WTC11 (cell line): ENCODE measurements at regions not wholly inside any gene's neighbourhood (a gene's known extent, or its start where the extent isn't known, plus 50 kb on each side); places are given as distances from the start of the nearest gene placed in this dataset.

ENCODE experiments used
- ATAC-seq: fragments of 200-7000 bp; cut with Tn5 transposase; 2 replicates; pipeline ENCODE4 v1.10.0; 2021; ENCODE audit warnings: mild to moderate bottlenecking, moderate library complexity
- CTCF ChIA-PET: fragments of 300-600 bp; sonication (Branson Sonifier 250); formaldehyde crosslinking; loops from one replicate; lab custom pipeline; 2021; ENCODE audit warnings: antibody characterized with exemption; lab: Charles Lee
- POLR2A ChIA-PET: fragments of 350-600 bp; sonication (Branson Sonifier 250); formaldehyde crosslinking; loops from one replicate; lab custom pipeline; 2021; ENCODE audit warnings: antibody characterized with exemption; lab: Charles Lee
- DNase-seq: peaks from one replicate; pipeline ENCODE4 v3.0.0; 2021; ENCODE audit warnings: low spot score
- H3K27ac Mint-ChIP-seq: 2 replicates; pipeline ENCODE4 v1.8.0; 2021; ENCODE audit warnings: mixed read lengths
- H3K27me3 Mint-ChIP-seq: 2 replicates; pipeline ENCODE4 v1.8.0; 2021; ENCODE audit warnings: low read depth, mild to moderate bottlenecking, moderate library complexity, mixed read lengths
- H3K36me3 Mint-ChIP-seq: 2 replicates; pipeline ENCODE4 v1.8.0; 2021; ENCODE audit warnings: mixed read lengths
- H3K4me1 Mint-ChIP-seq: 2 replicates; pipeline ENCODE4 v1.8.0; 2022; ENCODE audit warnings: mixed read lengths
- H3K4me3 Mint-ChIP-seq: 2 replicates; pipeline ENCODE4 v1.8.0; 2021; ENCODE audit warnings: mild to moderate bottlenecking, moderate library complexity, mixed read lengths
- H3K9me3 Mint-ChIP-seq: 2 replicates; pipeline ENCODE4 v1.8.0; 2021; ENCODE audit warnings: mixed read lengths
- AR ChIP-seq: fragments of 250-450 bp; sonication (Bioruptor Pico); IDR thresholded peaks from 2 replicates; pipeline ENCODE4 v1.9.0; 2021; ENCODE audit warnings: mild to moderate bottlenecking
- CREM ChIP-seq: sonication (generic); formaldehyde crosslinking; IDR thresholded peaks from 2 replicates; pipeline ENCODE4 v1.8.1; 2022; ENCODE audit warnings: mild to moderate bottlenecking, missing genetic modification reagents, moderate library complexity
- ESRRA ChIP-seq: sonication (generic); formaldehyde crosslinking; IDR thresholded peaks from 2 replicates; pipeline ENCODE4 v1.8.1; 2022; ENCODE audit warnings: mild to moderate bottlenecking, missing genetic modification reagents, borderline replicate concordance
- JUN ChIP-seq: sonication (generic); formaldehyde crosslinking; IDR thresholded peaks from 2 replicates; pipeline ENCODE4 v1.8.0; 2023; ENCODE audit warnings: mild to moderate bottlenecking, missing genetic modification reagents
- NR1H2 ChIP-seq: sonication (generic); formaldehyde crosslinking; IDR thresholded peaks from 2 replicates; pipeline ENCODE4 v1.9.0; 2021; ENCODE audit warnings: mild to moderate bottlenecking, moderate library complexity, missing genetic modification reagents
- NR2C2 ChIP-seq: sonication (generic); formaldehyde crosslinking; IDR thresholded peaks from 2 replicates; pipeline ENCODE4 v1.8.0; 2022; ENCODE audit warnings: mild to moderate bottlenecking, missing genetic modification reagents
- OVOL2 ChIP-seq: fragments of 250-450 bp; sonication (Bioruptor Pico); IDR thresholded peaks from 2 replicates; pipeline ENCODE4 v1.9.0; 2021; ENCODE audit warnings: mild to moderate bottlenecking, borderline replicate concordance
- PRRX2 ChIP-seq: fragments of 250-450 bp; sonication (Bioruptor Pico); IDR thresholded peaks from 2 replicates; pipeline ENCODE4 v1.8.0; 2021; ENCODE audit warnings: mild to moderate bottlenecking
- SMAD3 ChIP-seq: sonication (generic); formaldehyde crosslinking; IDR thresholded peaks from 2 replicates; pipeline ENCODE4 v1.8.0; 2022; ENCODE audit warnings: missing genetic modification reagents, mild to moderate bottlenecking, borderline replicate concordance
- TEAD1 ChIP-seq: sonication (generic); formaldehyde crosslinking; IDR thresholded peaks from 2 replicates; pipeline ENCODE4 v1.8.0; 2022; ENCODE audit warnings: mild to moderate bottlenecking, missing genetic modification reagents
- TEAD4 ChIP-seq: sonication (generic); formaldehyde crosslinking; IDR thresholded peaks from 2 replicates; pipeline ENCODE4 v1.8.0; 2022; ENCODE audit warnings: mild to moderate bottlenecking, missing genetic modification reagents
- TP53 ChIP-seq: sonication (generic); formaldehyde crosslinking; IDR thresholded peaks from 2 replicates; pipeline ENCODE4 v1.8.1; 2023; ENCODE audit warnings: mild to moderate bottlenecking, missing genetic modification reagents
- USF1 ChIP-seq: sonication (generic); formaldehyde crosslinking; IDR thresholded peaks from 2 replicates; pipeline ENCODE4 v1.8.0; 2022; ENCODE audit warnings: mild to moderate bottlenecking, missing genetic modification reagents
- ZNF138 ChIP-seq: sonication (generic); formaldehyde crosslinking; conservative IDR thresholded peaks from 2 replicates; pipeline ENCODE4 v1.8.1; 2022; ENCODE audit warnings: mild to moderate bottlenecking, moderate library complexity, missing genetic modification reagents
- ZNF219 ChIP-seq: sonication (generic); formaldehyde crosslinking; IDR thresholded peaks from 2 replicates; pipeline ENCODE4 v1.8.0; 2023; ENCODE audit warnings: missing genetic modification reagents, mild to moderate bottlenecking, borderline replicate concordance
- ZNF232 ChIP-seq: sonication (generic); formaldehyde crosslinking; IDR thresholded peaks from 2 replicates; pipeline ENCODE4 v1.8.0; 2022; ENCODE audit warnings: mild to moderate bottlenecking, missing genetic modification reagents
- ZSCAN18 ChIP-seq: fragments of 250-450 bp; sonication (Bioruptor Pico); IDR thresholded peaks from 2 replicates; pipeline ENCODE4 v2.1.2; 2022; ENCODE audit warnings: mild to moderate bottlenecking, moderate library complexity
- TF ChIP-seq, protein P1 (sequence below): fragments of 250-450 bp; sonication (Bioruptor Pico); IDR thresholded peaks from 2 replicates; pipeline ENCODE4 v1.9.0; 2021; ENCODE audit warnings: mild to moderate bottlenecking
- TF ChIP-seq, protein P2 (sequence below): sonication (generic); formaldehyde crosslinking; IDR thresholded peaks from 2 replicates; pipeline ENCODE4 v1.8.0; 2022; ENCODE audit warnings: mild to moderate bottlenecking, missing genetic modification reagents
- TF ChIP-seq, protein P3 (sequence below): sonication (generic); formaldehyde crosslinking; IDR thresholded peaks from 2 replicates; pipeline ENCODE4 v1.8.1; 2022; ENCODE audit warnings: mild to moderate bottlenecking, missing genetic modification reagents, moderate library complexity, borderline replicate concordance
- TF ChIP-seq, protein P4 (sequence below): sonication (generic); formaldehyde crosslinking; IDR thresholded peaks from 2 replicates; pipeline ENCODE4 v1.8.0; 2022; ENCODE audit warnings: mild to moderate bottlenecking, missing genetic modification reagents

- TF ChIP-seq, protein P1, sequence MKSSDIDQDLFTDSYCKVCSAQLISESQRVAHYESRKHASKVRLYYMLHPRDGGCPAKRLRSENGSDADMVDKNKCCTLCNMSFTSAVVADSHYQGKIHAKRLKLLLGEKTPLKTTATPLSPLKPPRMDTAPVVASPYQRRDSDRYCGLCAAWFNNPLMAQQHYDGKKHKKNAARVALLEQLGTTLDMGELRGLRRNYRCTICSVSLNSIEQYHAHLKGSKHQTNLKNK (CRISPR knock-in tag), result no peak
- TF ChIP-seq, protein P2, sequence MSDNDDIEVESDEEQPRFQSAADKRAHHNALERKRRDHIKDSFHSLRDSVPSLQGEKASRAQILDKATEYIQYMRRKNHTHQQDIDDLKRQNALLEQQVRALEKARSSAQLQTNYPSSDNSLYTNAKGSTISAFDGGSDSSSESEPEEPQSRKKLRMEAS (CRISPR knock-in tag), result no peak
- TF ChIP-seq PRRX2 (CRISPR knock-in tag) (no peak), TP53 (no peak), OVOL2 (CRISPR knock-in tag) (no peak), ZNF232 (CRISPR knock-in tag) (no peak), USF1 (CRISPR knock-in tag) (no peak), ZNF219 (CRISPR knock-in tag) (no peak), NR2C2 (CRISPR knock-in tag) (no peak), NR1H2 (CRISPR knock-in tag) (no peak), JUN (CRISPR knock-in tag) (no peak)
- TF ChIP-seq, protein P3, sequence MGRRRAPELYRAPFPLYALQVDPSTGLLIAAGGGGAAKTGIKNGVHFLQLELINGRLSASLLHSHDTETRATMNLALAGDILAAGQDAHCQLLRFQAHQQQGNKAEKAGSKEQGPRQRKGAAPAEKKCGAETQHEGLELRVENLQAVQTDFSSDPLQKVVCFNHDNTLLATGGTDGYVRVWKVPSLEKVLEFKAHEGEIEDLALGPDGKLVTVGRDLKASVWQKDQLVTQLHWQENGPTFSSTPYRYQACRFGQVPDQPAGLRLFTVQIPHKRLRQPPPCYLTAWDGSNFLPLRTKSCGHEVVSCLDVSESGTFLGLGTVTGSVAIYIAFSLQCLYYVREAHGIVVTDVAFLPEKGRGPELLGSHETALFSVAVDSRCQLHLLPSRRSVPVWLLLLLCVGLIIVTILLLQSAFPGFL, result no peak
Observed at GRCh38 chr7:118971706-118972105, 747.2 kb downstream of the ANKRD7 start (continued).

DNA sequence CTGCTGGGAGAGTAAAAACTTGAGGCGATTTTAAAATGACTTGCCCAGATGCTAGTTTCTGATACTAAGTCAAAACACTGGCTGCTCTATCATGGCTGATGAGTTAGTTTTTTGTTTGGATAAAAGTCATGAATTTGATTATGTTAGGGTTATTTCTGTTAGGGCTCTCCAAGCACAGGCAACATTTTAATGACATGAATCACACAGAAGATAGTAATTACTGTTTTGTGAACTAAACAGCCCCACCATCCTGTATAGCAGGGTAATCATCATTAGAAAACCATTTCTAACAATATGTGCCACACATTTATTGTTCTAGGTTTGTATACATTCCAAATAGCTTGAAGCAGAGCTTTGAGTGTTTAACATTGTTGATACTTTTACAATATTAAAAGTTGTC is 750.3 kb downstream of the ANKRD7 start:
- DNase-seq (no peak), ATAC-seq (no peak)
- Mint-ChIP-seq H3K9me3 (no peaks in the 10 kb centered on the region), H3K4me3 (no peak overlapping the region), H3K36me3 (no peaks in the 10 kb centered on the region), H3K4me1 (peaks cover 11% of the 10 kb centered on the region), H3K27me3 (no peaks in the 10 kb centered on the region), H3K27ac (no peak overlapping the region)
- POLR2A ChIA-PET, result no interaction called here
- no peak for TF ChIP-seq ESRRA
- TF ChIP-seq ZNF138 (CRISPR knock-in tag), result no peak
- no peak for TF ChIP-seq AR (CRISPR knock-in tag)
- no peak for TF ChIP-seq CREM (CRISPR knock-in tag)
- TF ChIP-seq NR1H2 (CRISPR knock-in tag), result no peak
- TF ChIP-seq SMAD3 (CRISPR knock-in tag), result no peak
- no peak for TF ChIP-seq TEAD4
- TF ChIP-seq, protein P4, sequence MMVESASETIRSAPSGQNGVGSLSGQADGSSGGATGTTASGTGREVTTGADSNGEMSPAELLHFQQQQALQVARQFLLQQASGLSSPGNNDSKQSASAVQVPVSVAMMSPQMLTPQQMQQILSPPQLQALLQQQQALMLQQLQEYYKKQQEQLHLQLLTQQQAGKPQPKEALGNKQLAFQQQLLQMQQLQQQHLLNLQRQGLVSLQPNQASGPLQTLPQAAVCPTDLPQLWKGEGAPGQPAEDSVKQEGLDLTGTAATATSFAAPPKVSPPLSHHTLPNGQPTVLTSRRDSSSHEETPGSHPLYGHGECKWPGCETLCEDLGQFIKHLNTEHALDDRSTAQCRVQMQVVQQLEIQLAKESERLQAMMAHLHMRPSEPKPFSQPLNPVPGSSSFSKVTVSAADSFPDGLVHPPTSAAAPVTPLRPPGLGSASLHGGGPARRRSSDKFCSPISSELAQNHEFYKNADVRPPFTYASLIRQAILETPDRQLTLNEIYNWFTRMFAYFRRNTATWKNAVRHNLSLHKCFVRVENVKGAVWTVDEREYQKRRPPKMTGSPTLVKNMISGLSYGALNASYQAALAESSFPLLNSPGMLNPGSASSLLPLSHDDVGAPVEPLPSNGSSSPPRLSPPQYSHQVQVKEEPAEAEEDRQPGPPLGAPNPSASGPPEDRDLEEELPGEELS (CRISPR knock-in tag), result no peak
- no peak for TF ChIP-seq ZSCAN18 (CRISPR knock-in tag)
- TF ChIP-seq TEAD1, result no peak
- CTCF ChIA-PET, result no interaction called here
